Spleen (tissue), 7 donors: ENCODE measurements at regions not wholly inside any gene's neighbourhood (a gene's known extent, or its start where the extent isn't known, plus 50 kb on each side); places are given as distances from the start of the nearest gene placed in this dataset.

Experiments
- CTCF ChIP-seq, 11 experiments: fragments of 200-600 bp in 7 of 11; fragments of 450-650 bp in 4 of 11; sonication (generic) in 4 of 11; IDR thresholded peaks in 8 of 11; conservative IDR thresholded peaks in 3 of 11; 1 replicate in 7 of 11; 2 replicates in 4 of 11; pipeline versions ENCODE4 v1.4.0 to v1.8.0; 2016 to 2021; ENCODE audit warnings: antibody characterized with exemption in 11 of 11, inconsistent platforms in 4 of 11, mild to moderate bottlenecking in 1 of 11
- POLR2A ChIP-seq, 3 donors: fragments of 450-650 bp; IDR thresholded peaks; one replicate each; pipeline ENCODE4 v1.5.1; 2017; ENCODE audit warnings: antibody characterized with exemption in 3 of 3, mild to moderate bottlenecking in 1 of 3
- donor health status: DM: no; HTN: no; CAD: no; lungs with moderate emphysema.
- donor health status: DM: no; HTN: no; CAD: no.
- donor health status: DM: no; HTN: no; CAD: no.

DNA sequence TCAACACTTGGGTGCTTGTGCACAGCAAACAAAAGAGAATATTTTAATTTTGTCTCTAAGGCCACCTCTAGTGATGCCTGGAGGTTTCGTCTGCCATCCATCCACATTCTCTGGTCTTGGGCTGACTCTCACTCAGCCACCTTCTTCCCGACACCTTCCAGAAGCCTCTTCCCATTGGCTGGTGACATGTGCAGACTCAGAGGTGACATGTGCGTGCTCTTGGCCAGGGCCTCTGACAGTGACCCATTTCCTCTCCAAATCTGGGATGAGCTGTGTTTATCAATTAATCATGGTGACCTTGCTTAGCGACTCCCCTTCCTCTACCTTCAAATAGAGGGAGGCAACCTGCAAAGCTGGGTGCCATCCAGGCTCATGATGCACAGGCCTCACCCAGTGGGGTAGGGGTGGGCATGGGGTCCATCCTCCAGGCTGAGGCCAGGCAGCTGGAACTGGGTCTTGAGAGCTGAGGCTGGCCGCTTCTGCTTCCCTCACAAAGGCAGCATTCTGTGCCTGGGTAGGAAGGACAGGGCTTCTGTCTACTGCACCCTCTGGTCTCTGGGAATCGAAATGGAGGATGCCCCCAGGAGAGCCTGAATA lies 91.8 kb downstream of the DHCR7 start:
- TF ChIP-seq CTCF (IDR thresholded peaks at IDR 0.05 in 8 of 11, conservative IDR thresholded peaks at IDR 0.05 in 3 of 11) (no peak), POLR2A (IDR thresholded peaks at IDR 0.05) (no peak)
